IMR-90 (cell line): ENCODE measurements at regions not wholly inside any gene's neighbourhood (a gene's known extent, or its start where the extent isn't known, plus 50 kb on each side); places are given as distances from the start of the nearest gene placed in this dataset. TPM values are rescaled to one million over a fixed set of nuclear protein-coding genes. Genes with fewer than 3 reads are reported as not detected.

Experiments
- microRNA-seq, 2 experiments: library from miRNA; stranded (forward) in 1 of 2; unstranded in 1 of 2; fragments of 10-50 nt in 1 of 2; fragments of <30 nt in 1 of 2; gene quantifications in 1 of 2; microRNA quantifications in 1 of 2; one replicate each; pipeline versions ENCODE3 to v1.1.0; 2013 to 2020; ENCODE audit not compliant: insufficient read depth in 1 of 2, insufficient read length in 1 of 2, unreplicated experiment in 1 of 2
- small RNA-seq, 5 experiments: library from RNA; depleted of rRNA; stranded (forward); fragments of <200 nt; gene quantifications; one replicate each; pipeline ENCODE3, GENCODE V24; 2012

Small RNA genes in the stretch of these regions (microRNA-seq; reads per million reads assigned to microRNA genes)
- gene AL356010.1 (ENCODE audit: insufficient read depth, insufficient read length), result not detected
- gene AL590135.1 (ENCODE audit: insufficient read depth, insufficient read length), result not detected
- not detected for gene RNU6-725P (ENCODE audit: insufficient read depth, insufficient read length)

Small RNA genes in the stretch of these regions (small RNA-seq; reads per million reads assigned to genes)
- gene AL356010.1 (0 reads per million in 5 experiments), gene AL590135.1 (0 reads per million in 5 experiments), gene RNU6-725P (0 reads per million in 5 experiments)
